SJSA1 (cell line): ENCODE measurements at regions not wholly inside any gene's neighbourhood (a gene's known extent, or its start where the extent isn't known, plus 50 kb on each side); places are given as distances from the start of the nearest gene placed in this dataset.

Source experiments
- DNase-seq, 2 experiments: peaks; one replicate each; pipeline ENCODE4 v3.0.0-alpha.2; 2015 to 2020; ENCODE audit warnings: low spot score in 2 of 2, low read depth in 1 of 2
- H3K27ac ChIP-seq: fragments of 250-450 bp; sonication (Bioruptor Pico); 2 replicates; pipeline ENCODE4 v1.5.1; 2020; ENCODE audit warnings: mild to moderate bottlenecking, moderate library complexity
- H3K27me3 ChIP-seq: fragments of 250-450 bp; sonication (Bioruptor Pico); replicated peaks from 2 replicates; pipeline ENCODE4 v1.5.1; 2020; ENCODE audit warnings: mild to moderate bottlenecking, moderate library complexity
- H3K36me3 ChIP-seq: fragments of 250-450 bp; sonication (Bioruptor Pico); 2 replicates; pipeline ENCODE4 v1.5.1; 2020; ENCODE audit warnings: mild to moderate bottlenecking
- H3K4me1 ChIP-seq: fragments of 250-450 bp; sonication (Bioruptor Pico); replicated peaks from 2 replicates; pipeline ENCODE4 v1.6.1; 2021; ENCODE audit warnings: mild to moderate bottlenecking
- H3K4me3 ChIP-seq: fragments of 250-450 bp; sonication (Bioruptor Pico); 2 replicates; pipeline ENCODE4 v1.5.1; 2020; ENCODE audit warnings: mild to moderate bottlenecking
- H3K9me3 ChIP-seq: fragments of 250-450 bp; sonication (Bioruptor Pico); replicated peaks from 2 replicates; pipeline ENCODE4 v1.5.1; 2020; ENCODE audit warnings: mild to moderate bottlenecking

- no peak for DNase-seq
- Histone ChIP-seq H3K27ac (no peak overlapping the region), H3K4me1 (peaks cover 14% of the 10 kb centered on the region), H3K36me3 (no peaks in the 10 kb centered on the region), H3K9me3 (no peaks in the 10 kb centered on the region), H3K4me3 (no peak overlapping the region), H3K27me3 (no peaks in the 10 kb centered on the region)
Observed at GRCh38 chr2:136222862-136223261, 104.9 kb upstream of the CXCR4 start.

DNA sequence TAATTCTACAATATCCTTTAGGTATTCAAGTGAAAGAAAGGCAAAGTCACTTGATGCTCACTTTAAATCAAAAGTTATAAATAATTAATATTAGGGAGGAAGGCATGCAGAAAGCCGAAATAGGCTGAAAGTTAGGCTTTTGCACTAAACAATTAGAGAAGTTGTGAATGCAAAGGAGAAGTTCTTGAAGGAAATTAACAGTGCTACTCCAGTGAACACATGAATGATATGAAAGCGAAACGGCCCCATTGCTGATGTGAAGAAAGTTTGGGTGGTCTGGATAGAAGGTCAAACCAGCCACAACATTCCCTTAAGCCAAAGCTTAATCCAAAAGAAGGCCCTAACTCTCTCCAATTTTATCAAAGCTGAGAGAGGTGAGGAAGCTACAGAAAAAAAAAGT is 103.1 kb upstream of the CXCR4 start:
- Histone ChIP-seq H3K4me1 (peaks cover 14% of the 10 kb centered on the region), H3K4me3 (no peak overlapping the region), H3K9me3 (no peaks in the 10 kb centered on the region), H3K27me3 (no peaks in the 10 kb centered on the region), H3K27ac (no peak overlapping the region), H3K36me3 (no peaks in the 10 kb centered on the region)
- DNase-seq: no peak

GRCh38 chr2:136219963-136220362 is 102.0 kb upstream of the CXCR4 start:
- no peaks in the 10 kb centered on the region for H3K9me3 ChIP-seq
- H3K27me3 ChIP-seq: no peaks in the 10 kb centered on the region
- no peak overlapping the region for H3K27ac ChIP-seq
- H3K4me3 ChIP-seq: no peak overlapping the region
- peaks cover 14% of the 10 kb centered on the region for H3K4me1 ChIP-seq
- peak in 1 of 2 experiments; percentile 23 for DNase-seq
- H3K36me3 ChIP-seq: no peaks in the 10 kb centered on the region

- H3K4me3 ChIP-seq: no peak overlapping the region
- no peak for DNase-seq
- H3K9me3 ChIP-seq: no peaks in the 10 kb centered on the region
- H3K27ac ChIP-seq: no peak overlapping the region
- H3K4me1 ChIP-seq: peaks cover 14% of the 10 kb centered on the region
- no peaks in the 10 kb centered on the region for H3K36me3 ChIP-seq
- H3K27me3 ChIP-seq: no peaks in the 10 kb centered on the region
Observed at GRCh38 chr2:136219341-136219740, 101.4 kb upstream of the CXCR4 start.

GRCh38 chr2:136217996-136218395 is 100.0 kb upstream of the CXCR4 start:
- no peak for DNase-seq
- no peak overlapping the region for H3K4me3 ChIP-seq
- no peaks in the 10 kb centered on the region for H3K36me3 ChIP-seq
- H3K4me1 ChIP-seq: peaks cover 14% of the 10 kb centered on the region
- no peak overlapping the region for H3K27ac ChIP-seq
- no peaks in the 10 kb centered on the region for H3K27me3 ChIP-seq
- H3K9me3 ChIP-seq: no peaks in the 10 kb centered on the region

DNA sequence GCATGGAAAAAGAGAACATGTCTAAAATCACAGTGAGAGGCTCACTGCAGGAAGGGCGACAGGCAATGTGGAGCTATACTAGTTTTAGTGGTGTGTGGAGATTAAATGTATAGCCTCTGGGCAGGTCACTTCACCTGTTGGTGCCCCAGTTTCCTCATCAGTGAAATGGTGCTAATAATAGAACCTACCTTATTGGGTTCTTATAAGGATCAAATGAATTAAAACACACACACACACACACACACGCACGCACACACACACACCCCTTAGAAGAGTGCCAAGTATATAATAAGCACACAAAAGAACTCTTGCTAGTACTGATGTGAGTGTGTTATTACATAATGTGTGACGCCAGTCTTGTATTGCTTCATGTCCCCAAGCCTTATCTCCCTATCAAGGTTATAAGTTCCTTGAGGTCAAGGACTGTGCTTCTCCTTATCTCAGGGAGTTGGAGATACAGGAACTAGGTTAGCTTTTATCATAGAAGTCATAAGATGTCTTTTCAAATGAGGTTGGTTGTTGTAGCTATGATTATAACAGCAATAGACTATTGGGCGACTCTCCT is 98.0 kb upstream of the CXCR4 start:
- Histone ChIP-seq H3K4me1 (peaks cover 14% of the 10 kb centered on the region), H3K9me3 (no peaks in the 10 kb centered on the region), H3K4me3 (no peak overlapping the region), H3K27ac (no peak overlapping the region), H3K27me3 (no peaks in the 10 kb centered on the region), H3K36me3 (no peaks in the 10 kb centered on the region)
- DNase-seq: no peak

GRCh38 chr2:136215449-136215848 is 97.5 kb upstream of the CXCR4 start:
- Histone ChIP-seq H3K4me3 (no peak overlapping the region), H3K27ac (no peak overlapping the region), H3K4me1 (peaks cover 13% of the 10 kb centered on the region), H3K27me3 (no peaks in the 10 kb centered on the region), H3K9me3 (no peaks in the 10 kb centered on the region), H3K36me3 (no peaks in the 10 kb centered on the region)
- DNase-seq: no peak

DNA sequence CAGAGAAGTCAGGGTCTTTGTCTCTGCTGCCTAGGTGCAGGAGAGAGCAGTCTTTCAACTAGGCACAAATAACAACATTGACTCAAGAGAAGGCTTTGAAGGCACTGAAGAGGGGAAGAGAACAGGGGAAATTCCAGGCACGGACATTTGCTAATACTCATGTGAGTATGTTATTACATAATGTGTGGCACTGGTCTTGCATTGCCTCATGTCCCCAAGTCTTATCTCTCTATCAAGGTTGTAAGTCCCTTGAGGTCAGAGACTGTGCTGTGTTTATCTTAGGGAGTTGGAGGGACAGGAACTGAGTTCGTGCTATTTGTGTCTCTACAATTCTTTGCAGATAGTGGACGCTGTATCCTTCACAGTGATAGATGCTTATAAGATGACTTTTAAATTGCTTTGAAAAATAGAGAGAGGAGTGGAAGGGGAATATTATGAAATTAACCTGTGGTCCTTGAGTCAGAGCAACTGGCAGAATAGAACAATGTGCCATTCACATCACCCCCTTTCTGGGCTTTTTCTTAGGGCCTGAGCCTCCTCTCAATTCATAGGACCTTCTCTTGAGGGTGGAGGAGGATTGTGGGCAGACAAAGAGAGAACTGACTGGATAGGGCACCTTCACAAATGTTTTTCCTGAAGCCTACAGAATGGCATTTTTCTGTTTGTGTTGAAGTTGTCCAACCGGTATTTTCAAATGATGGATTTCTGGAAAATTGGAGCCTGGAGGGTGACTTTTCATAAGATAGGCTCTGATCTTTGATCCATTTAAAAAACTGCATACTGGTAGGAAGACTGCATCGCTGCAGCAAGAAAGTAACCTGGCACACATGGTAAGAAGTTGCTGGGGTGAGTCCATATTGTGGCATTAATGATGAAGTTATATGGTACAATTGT is 96.6 kb upstream of the CXCR4 start:
- Histone ChIP-seq H3K4me3 (no peak overlapping the region), H3K36me3 (no peaks in the 10 kb centered on the region), H3K27me3 (no peaks in the 10 kb centered on the region), H3K27ac (no peak overlapping the region), H3K4me1 (peaks cover 4% of the 10 kb centered on the region), H3K9me3 (no peaks in the 10 kb centered on the region)
- no peak for DNase-seq

GRCh38 chr2:136213836-136214235 is 95.9 kb upstream of the CXCR4 start:
- no peaks in the 10 kb centered on the region for H3K4me1 ChIP-seq
- H3K36me3 ChIP-seq: no peaks in the 10 kb centered on the region
- H3K4me3 ChIP-seq: no peak overlapping the region
- no peak for DNase-seq
- H3K27me3 ChIP-seq: no peaks in the 10 kb centered on the region
- H3K9me3 ChIP-seq: no peaks in the 10 kb centered on the region
- no peak overlapping the region for H3K27ac ChIP-seq

GRCh38 chr2:136212426-136213378 is 94.8 kb upstream of the CXCR4 start:
- no peak for DNase-seq
- Histone ChIP-seq H3K9me3 (no peaks in the 10 kb centered on the region), H3K4me1 (no peaks in the 10 kb centered on the region), H3K36me3 (no peaks in the 10 kb centered on the region), H3K27me3 (no peaks in the 10 kb centered on the region), H3K27ac (no peak overlapping the region), H3K4me3 (no peak overlapping the region)

- H3K4me1 ChIP-seq: no peaks in the 10 kb centered on the region
- DNase-seq: no peak
- H3K27ac ChIP-seq: no peak overlapping the region
- H3K27me3 ChIP-seq: no peaks in the 10 kb centered on the region
- no peak overlapping the region for H3K4me3 ChIP-seq
- no peaks in the 10 kb centered on the region for H3K36me3 ChIP-seq
- H3K9me3 ChIP-seq: no peaks in the 10 kb centered on the region
Observed at GRCh38 chr2:136211701-136212100, 93.8 kb upstream of the CXCR4 start.

- no peaks in the 10 kb centered on the region for H3K9me3 ChIP-seq
- no peak overlapping the region for H3K27ac ChIP-seq
- no peaks in the 10 kb centered on the region for H3K4me1 ChIP-seq
- no peaks in the 10 kb centered on the region for H3K36me3 ChIP-seq
- DNase-seq: no peak
- no peaks in the 10 kb centered on the region for H3K27me3 ChIP-seq
- H3K4me3 ChIP-seq: no peak overlapping the region
Observed at GRCh38 chr2:136210822-136211221, 92.9 kb upstream of the CXCR4 start.

DNA sequence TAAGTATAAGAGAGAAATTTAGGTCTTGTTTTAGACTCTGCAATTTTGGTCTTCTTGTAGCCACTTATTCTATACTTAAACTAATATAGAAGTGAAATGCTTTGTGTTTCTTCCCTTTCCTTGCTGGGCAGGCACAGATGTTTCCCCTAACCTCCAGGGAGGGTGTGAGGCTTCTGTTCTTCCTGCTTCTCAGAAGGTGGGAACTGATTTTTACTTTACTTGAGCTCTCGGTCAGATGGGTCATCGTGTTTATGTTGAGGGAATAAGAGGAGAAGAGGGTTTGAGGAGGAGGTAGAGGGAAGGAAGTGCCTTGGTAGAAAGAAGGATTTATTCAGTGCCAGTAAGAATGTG is 92.5 kb upstream of the CXCR4 start:
- Histone ChIP-seq H3K9me3 (no peaks in the 10 kb centered on the region), H3K4me3 (no peak overlapping the region), H3K27ac (no peak overlapping the region), H3K36me3 (no peaks in the 10 kb centered on the region), H3K27me3 (no peaks in the 10 kb centered on the region), H3K4me1 (no peaks in the 10 kb centered on the region)
- no peak for DNase-seq
